ENCODE measurements at regions not wholly inside any gene's neighbourhood (a gene's known extent, or its start where the extent isn't known, plus 50 kb on each side); places are given as distances from the start of the nearest gene placed in this dataset.

DNA sequence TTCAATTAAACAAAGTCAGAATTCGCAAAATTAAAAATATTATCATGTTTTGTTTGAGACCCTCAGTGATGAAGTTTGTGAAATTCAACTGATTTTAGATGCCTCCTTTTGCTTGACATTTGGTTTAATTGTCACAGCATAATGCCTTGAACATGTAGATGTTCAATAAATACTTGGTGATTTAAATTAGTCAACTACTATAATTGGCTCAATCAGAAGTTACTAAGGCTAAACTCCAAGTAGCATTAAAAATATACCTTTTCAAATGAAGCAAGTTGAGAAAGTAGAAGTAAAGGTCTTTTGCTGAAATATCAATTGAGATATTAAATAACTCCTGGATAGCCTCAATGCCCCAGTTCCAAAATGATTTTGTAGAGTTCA lies 145.8 kb upstream of the AKIRIN2 start:
- DNase-seq (ENCODE audit: low read depth), result no peak

DNA sequence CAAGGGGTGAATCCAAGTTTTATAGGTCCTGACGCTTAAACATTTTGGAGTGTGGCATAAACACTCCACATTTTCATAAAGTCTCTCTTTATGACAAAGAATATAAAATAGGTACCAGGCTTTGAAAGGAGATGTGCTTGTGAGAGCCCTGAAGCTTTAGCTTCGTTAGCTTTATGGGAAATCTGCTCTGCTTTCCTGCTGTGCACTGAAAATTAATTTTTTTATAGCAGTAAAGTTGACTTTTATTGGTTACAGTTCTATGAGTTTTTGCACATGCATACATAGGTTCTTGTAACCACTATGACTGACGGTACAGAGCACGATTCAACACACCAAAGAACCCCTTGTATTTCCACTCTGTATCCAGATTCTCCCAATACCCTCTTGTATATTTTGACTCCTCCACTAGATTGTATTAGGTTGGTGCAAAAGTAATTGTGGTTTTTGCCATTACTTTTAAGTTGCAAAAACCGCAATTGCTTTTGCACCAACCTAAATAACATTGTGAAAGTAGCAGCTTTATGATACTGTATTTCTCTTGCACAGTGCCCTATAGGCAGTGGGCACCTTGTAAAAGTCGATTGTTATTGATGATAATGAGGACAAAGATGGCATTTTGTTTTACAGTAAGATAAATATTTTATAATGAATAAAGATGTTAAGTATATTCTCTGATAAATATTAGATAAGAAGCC lies 145.2 kb upstream of the AKIRIN2 start:
- DNase-seq (ENCODE audit: low read depth), result no peak

DNA sequence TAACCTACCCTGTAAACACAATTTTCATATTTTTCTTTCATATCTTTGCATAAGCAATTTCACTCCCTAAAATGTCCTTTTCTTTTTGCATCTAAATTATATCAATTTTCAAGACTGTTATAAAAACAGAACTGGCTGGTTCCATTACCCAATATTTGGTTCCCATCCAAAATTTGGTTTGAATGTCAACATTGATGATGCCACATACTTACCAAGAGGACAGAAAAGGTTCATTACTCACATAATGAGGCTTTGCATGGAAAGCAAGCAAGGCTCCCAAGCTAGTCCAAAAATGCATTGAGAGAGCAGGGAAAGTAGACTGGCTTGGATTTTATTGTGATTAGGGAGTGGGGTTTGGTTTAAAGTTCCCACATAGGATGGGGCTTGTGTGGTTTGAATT lies 144.4 kb upstream of the AKIRIN2 start:
- DNase-seq (ENCODE audit: low read depth), result no peak

DNA sequence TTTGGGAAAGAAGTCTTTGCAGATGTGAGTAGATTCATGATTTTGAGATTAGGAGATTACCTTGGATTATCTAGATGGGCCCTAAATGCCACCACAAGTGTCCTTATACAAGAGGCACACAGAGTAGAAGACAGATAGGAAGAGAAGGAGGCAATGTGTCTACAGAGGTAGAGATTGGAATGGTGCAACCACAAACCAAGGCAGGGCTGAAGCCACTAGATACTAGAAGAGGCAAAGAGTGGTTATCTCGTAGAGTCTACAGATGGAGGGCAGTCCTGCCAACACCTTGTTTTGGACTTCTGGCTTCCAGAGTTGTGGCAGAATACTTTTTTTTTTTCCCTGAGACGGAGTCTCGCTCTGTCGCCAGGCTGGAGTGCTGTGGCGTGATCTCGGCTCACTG lies 138.3 kb upstream of the AKIRIN2 start:
- no peak for DNase-seq (ENCODE audit: low read depth)

DNA sequence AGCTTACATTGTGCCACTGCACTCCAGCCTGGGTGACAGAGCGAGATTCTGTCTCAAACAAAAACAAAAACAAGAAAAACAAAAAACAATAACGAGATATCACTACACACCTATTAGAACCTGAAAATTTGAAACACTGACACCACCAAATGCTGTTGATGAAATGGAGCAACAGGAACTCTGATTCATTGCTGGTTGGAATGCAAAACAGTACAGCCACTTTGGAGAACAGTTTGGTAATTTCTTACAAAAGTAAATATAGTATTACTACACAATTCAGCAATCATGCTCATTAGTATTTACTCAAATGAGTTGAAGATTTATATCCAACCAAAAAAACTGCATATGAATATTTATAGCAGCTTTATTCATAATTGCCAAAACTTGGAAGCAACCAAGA lies 135.8 kb upstream of the AKIRIN2 start:
- DNase-seq (ENCODE audit: low read depth), result no peak

DNA sequence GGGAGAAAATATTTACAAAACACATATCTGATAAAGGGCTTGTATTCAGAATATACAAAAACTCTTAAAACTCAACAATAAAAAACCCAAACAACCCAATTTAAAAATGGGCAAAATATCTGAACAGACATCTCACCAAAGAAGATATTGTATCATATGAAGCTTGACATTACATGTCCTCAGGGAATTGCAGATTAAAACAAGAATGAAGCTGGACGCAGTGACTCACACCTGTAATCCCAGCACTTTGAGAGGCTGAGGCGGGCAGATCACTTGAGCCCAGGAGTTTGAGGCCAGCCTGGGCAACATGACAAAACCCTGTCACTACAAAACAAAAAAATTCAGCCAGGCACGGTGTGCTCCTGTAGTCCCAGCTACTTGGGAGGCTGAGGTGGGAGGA lies 135.4 kb upstream of the AKIRIN2 start:
- DNase-seq (ENCODE audit: low read depth), result no peak

DNA sequence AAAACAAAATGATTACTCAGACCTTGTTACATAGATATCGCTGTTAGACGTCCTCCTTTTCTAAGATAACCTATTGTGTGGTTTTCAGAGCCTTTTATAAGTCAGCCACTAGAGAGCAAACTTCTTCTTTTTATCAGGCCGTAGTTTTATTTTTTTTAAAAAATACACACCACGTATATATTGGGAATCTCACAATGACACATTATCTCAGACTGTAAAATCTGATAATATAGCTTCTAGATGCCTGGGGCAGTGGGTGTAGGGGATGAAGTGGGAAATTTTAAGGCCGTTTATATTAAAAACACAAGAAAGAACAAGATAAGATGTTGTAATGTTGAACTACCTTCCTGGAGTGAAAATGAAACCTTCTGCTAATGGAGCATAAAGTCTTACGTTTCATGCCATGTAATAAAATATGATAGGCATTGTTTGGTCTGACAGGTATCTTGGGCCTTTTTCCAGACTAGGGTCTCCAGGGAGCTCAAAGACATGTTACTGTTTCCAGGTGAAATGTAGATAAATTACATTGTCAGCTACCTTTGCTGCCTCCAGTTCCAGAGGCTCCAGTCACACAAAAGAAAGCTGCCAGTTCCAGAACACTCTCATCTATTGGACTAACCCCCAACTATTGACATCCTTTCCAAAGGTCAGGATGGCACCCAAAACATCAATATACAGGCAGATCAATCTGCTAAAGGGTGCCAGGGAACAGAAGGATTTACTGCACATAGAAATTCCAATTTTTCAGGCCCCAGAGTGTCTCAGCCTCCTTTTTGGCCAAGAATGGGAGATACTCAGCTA lies 130.2 kb upstream of the AKIRIN2 start:
- no peak for DNase-seq (ENCODE audit: low read depth)

DNA sequence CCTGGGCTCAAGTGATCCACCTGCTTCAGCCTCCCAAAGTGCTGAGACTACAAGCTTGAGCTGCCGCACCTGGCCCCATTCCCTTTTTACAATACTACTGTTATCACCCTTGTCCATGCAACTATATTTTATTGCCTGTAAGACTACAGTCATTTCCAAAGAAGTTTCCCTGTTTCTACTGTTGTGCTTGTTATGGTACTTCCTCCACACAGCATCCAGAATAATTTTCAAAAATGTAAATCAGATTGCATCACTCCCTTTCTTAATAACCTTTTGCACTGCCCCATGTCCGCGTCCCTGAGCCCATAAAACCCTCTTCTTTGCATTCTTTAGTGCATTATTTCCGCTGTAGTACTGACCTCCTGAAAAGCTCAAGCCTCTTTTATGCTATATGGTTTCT lies 128.9 kb upstream of the AKIRIN2 start:
- no peak for DNase-seq (ENCODE audit: low read depth)

DNA sequence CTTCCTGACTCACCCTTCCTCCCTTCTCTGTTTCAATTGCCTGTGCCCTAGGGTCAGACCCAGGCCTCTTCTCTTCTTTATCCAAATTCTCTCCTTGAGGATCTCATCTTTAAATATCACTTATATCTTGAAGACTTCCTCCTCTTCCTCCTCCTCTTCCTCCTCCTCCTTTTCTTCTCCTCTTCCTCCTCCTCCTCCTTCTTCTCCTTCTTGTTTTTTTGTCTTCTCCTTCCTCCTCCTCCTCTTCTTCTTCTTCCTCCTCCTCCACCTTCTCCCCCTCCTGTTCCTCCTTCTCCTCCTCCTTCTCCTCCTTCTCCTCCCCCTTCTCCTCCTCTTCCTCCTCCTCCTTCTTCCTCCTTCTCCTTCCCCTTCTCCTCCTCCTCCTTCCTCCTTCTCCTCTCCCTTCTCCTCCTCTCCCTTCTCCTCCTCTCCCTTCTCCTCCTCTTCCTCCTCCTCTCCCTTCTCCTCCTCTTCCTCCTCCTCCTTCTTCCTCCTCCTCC lies 127.6 kb upstream of the AKIRIN2 start:
- no peak for DNase-seq (ENCODE audit: low read depth)

DNA sequence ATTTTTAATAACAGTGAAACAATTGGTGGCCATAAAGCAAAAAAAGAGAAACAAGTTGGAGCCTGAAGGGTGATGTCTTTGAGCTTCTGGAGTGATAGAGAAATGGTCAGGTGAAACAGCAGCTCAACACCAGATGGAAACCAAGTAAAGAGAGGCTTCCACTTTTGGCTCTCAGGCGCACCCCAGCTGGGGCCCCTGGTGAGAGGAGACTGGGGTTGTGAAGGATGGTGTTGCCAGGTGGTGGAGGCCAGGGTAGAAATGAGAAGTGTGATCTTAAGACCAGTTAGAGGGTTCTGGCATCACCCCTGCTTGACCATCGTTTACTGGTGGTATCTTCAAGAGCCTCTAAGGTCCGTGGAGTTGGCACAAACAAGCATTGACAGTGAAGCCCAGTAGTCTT lies 126.0 kb upstream of the AKIRIN2 start:
- no peak for DNase-seq (ENCODE audit: low read depth)

DNA sequence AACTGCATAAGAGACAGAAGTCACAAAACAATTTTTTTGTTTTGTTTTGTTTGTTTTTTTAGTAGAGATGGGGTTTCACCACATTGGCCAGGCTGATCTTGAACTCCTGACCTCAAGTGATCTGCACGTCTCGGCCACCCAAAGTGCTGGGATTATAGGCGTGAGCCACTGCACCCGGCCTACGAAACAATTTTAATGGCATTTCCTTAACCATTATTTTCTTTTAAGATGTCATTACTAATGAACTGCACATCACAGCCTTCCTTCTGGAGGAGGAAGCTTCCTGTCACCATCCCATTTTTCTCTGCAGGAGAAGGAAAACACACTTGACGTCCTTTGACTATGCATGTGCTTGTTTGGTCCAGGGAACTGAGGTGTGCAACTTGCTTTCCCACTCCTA lies 125.3 kb upstream of the AKIRIN2 start:
- DNase-seq (ENCODE audit: low read depth), result no peak

DNA sequence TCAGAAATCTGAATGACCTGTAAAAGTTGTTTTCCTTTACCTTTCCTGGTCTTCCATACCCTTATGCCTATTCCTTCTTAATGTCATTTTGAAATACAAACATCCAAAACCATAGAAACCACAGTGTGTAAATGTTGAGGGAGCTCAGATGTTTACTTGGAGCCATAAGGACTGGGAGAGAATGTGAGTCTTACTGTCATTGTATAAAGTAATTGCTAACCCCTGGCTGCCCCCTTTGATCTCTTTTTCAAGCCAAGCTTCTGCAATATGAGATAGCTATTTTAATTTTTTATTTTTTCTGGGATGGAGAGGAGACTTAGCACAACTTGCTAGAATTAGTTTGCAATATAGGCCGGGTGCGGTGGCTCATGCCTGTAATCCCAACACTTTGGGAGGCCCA lies 124.4 kb upstream of the AKIRIN2 start:
- no peak for DNase-seq (ENCODE audit: low read depth)

DNA sequence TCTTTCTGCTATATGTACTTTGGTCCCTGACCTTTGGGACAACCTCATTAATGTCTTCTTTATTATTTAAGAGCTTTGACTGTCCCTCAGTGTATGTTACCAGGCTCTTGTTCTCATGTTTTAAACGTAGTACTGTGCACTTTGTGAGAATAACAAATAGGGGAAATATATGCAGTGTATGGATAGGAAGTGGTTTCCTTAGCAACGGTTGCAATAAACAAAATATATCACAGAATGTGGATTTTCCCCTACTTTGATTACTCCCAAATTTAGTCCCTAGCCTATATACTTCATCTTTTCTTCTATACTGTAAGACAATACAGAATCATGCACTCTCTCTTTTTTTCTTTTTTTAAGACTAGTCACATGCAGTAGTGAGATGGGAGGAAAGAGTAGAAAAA lies 123.8 kb upstream of the AKIRIN2 start:
- DNase-seq (ENCODE audit: low read depth), result no peak

DNA sequence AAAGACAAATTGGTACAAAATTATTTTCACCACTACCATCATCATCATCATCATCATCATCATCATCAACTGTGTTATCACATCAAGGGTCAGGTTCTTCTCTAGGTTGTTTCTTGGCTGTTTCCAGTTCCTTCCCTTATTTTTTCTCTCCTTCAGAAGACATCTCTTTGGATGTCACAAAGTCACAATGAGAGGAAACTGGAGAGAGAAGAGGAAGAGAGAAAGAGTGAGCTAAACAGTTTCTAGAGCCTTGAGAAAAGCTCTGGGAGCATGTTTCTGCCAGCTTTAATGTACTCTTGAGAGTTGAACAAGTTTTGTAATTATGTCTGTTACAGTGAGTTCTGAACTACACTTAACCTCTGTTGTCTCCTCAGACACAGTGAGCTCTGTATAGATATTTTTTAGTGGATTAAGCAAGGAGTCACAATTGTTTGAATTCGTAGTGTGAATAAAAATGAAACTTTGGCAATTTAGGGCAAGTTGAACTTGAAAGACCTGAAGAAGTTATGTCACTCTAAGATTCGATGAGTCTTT lies 123.0 kb upstream of the AKIRIN2 start:
- DNase-seq (ENCODE audit: low read depth), result no peak

DNA sequence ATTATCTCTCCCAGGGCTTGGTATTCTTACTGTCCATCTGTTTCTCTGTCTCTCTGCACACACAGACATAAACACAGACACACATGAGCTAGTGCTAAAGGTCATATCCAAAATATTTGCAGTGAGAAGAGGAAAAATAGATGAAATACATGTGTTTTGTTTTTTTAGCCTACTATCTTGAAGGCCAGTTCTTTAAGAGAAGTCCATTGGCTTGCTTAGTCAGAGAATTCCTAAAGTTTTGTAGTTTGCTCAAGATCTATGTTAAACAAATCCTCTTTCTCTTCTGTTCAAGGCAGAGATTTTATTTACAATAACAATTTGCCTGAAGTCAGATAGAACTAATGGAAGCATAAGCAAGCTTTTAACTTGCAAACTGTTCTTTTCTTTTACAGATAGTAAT lies 120.0 kb upstream of the AKIRIN2 start:
- DNase-seq (ENCODE audit: low read depth), result no peak

DNA sequence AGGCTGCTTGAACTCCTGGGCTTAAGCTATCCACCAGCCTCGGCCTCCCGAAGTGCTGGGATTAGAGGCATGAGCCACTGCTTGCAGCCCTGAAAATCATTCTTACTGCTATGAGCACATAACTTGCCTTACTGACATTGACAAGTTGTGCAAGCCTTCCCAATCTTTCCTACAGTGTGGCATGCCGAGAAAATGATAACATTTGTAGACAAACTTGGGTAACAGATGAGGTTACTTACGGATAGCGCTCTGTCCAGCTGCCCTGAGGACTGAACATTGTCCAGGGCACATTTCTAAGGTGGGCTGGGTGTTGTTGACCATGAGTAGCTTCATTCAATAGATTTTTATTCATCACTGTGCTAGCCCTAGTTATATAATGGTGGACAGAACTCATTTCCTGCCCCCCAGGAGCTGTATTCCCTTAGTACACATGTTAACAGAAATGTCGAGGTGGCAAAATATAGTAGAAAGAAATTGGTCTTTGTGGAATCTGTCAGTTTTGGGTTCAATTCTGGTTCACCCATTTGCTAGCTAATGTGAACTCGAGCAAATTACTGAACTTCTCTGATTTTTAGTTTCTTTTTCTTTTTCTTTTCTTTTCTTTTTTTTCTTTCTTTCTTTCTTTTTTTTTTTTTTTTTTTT lies 118.4 kb upstream of the AKIRIN2 start:
- no peak for DNase-seq (ENCODE audit: low read depth)

DNA sequence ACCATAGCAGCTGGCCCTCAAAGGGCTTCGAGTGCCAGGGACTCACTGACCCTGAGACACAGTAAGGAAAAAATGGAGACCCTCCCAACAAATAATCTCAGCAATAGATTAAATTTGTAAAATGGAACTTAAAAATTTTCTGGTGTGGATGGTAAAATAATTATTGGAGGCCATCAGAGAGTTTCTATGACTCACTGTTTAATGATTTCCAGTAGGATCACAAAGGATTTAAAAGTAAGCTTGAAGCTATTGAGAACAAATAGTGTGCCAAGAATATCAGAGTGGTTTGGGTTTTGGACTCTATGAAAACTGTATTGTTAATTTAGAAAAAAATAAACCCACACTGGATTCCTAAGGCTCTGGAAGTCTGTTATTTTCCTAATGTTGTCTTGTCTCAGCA lies 115.2 kb upstream of the AKIRIN2 start:
- DNase-seq (ENCODE audit: low read depth), result no peak

DNA sequence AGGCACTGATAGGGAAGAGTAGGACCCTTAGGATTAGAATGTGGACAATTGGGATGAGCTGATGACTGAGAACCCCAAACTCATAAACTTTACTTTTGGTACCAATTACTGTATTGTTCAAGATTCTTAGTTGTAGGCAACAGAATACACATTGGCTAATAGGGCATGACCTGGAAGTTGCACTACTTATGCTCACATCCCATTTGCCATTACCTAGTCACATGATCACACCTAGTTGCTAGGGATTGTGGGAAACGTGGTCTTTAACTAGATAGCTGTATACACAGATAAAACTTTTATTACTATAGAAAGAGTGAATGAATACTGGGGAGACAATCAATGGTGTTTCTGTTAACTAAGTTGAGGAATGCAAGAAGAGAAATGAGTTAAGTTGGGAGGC lies 113.4 kb upstream of the AKIRIN2 start:
- no peak for DNase-seq (ENCODE audit: low read depth)

DNA sequence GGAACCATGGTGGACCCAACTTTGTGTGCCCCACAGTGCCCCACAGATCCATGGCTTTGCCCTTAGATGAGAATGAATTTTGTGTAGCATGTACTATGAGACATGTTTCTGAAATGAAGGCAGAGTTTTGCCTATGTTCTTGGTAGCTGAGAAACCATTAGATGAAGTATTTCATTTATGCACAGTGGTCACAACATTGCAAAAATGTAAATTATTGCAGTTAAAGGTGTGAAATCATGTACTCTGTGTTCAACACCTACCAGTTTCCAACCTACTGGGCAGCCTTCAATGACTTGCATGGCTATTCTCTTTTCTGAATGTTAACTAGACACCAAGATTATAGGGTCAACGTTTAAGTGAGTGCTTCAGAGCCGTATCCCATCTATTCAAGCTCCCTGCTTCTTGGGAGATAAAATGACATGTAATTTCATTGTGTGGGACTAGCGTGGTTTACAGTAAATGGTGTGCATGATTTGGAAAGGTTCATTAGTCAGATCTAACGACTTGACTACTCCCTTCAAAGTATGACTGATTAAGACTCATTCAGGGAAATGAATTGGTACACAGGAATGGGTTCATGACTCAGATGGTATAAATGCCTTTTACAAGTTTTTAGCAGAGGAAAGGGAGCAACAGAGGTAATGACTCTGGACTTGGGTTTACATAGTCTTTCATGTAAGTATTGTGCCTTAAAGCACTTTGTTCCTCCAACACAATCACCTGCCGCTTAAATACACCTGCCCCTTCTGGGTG lies 106.1 kb upstream of the AKIRIN2 start:
- DNase-seq (ENCODE audit: low read depth), result no peak

DNA sequence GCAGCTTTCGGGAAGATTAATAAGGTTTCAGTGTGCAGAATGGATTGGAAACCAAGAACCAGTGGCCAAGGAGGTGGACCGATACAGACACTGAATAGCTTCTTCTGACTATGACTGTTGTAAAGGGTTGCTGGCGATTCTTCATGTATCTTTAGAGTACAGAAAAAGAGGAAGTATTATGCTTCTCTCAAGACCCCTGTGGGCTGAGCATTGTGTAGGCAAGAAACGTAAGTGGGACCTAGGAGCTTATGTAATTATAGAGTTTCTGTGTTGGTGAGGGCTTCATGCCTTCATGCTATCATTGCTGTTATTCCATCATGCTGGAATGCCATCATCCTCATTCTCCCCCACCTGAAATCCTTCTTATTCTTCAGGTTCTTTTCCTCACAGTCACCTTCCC lies 105.4 kb upstream of the AKIRIN2 start:
- DNase-seq (ENCODE audit: low read depth), result no peak

DNA sequence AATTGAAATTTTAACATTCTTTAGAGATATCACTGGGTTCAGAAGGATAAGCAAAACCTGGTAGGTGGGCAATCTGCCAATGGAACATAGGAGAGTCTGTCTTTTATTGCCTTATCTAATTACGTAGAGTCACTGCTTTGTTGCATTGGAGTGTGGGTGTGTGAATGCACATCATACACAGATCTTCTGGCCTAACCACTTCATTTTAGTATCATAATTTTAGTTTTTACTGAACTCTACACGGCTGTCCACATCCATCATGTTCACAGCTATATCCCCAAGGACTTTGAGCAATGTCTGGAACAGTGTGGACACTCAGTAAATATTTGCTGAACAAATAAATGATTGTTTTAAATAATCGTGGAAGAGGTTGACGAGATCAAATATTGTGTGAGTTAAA lies 104.6 kb upstream of the AKIRIN2 start:
- no peak for DNase-seq (ENCODE audit: low read depth)

DNA sequence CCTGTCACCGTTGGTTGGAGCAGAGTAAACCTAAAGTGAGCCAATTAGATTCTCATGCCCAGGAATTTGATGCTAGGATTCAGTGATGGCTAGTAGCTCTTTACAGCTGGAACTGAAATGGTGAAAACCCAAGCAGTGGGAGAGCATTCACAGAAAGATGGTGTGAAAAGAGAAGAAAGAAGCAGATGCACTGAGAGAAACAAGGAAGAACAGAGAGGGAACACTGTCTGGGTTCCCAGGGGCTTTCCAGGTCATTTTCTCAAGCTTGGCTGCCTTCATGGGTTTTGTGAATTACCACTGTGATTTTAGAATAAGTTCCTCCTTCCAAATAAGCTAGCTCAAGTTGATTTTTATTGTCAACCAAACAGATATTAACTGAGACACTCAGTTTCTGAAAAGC lies 104.1 kb upstream of the AKIRIN2 start:
- no peak for DNase-seq (ENCODE audit: low read depth)

Data from fibroblast of the conjunctiva (primary cell).